ENCODE measurements at regions not wholly inside any gene's neighbourhood (a gene's known extent, or its start where the extent isn't known, plus 50 kb on each side); places are given as distances from the start of the nearest gene placed in this dataset.

GRCh38 chr4:138051157-138051556 lies 191.0 kb downstream of the SLC7A11 start:
- DNase-seq (ENCODE audit: low spot score in 2 of 2): no peak
- Histone ChIP-seq H3K4me1 (peaks cover 8% of the 10 kb centered on the region), H3K36me3 (no peaks in the 10 kb centered on the region), H3K9me3 (no peaks in the 10 kb centered on the region), H3K27ac (no peak overlapping the region), H3K4me3 (no peak overlapping the region), H3K27me3 (no peaks in the 10 kb centered on the region)
- TF ChIP-seq POLR2A (IDR thresholded peaks at IDR 0.05) (no peak), EP300 (IDR thresholded peaks at IDR 0.05) (no peak), POLR2AphosphoS5 (IDR thresholded peaks at IDR 0.05) (no peak), CTCF (IDR thresholded peaks at IDR 0.05) (no peak)
- 17% methylated on average over 3 of the region's 3 CpGs for WGBS

GRCh38 chr4:138050601-138051000 lies 191.5 kb downstream of the SLC7A11 start:
- Histone ChIP-seq H3K27me3 (no peaks in the 10 kb centered on the region), H3K36me3 (no peaks in the 10 kb centered on the region), H3K27ac (no peak overlapping the region), H3K9me3 (no peaks in the 10 kb centered on the region), H3K4me3 (no peak overlapping the region), H3K4me1 (peaks cover 8% of the 10 kb centered on the region)
- 82% methylated on average over 6 of the region's 6 CpGs for WGBS
- no peak for TF ChIP-seq POLR2A (IDR thresholded peaks at IDR 0.05)
- no peak for TF ChIP-seq EP300 (IDR thresholded peaks at IDR 0.05)
- no peak for TF ChIP-seq CTCF (IDR thresholded peaks at IDR 0.05)
- no peak for TF ChIP-seq POLR2AphosphoS5 (IDR thresholded peaks at IDR 0.05)
- DNase-seq (ENCODE audit: low spot score in 2 of 2): no peak

- no peaks in the 10 kb centered on the region for H3K9me3 ChIP-seq
- WGBS: 90% methylated on average over 5 of the region's 5 CpGs
- DNase-seq (ENCODE audit: low spot score in 2 of 2): no peak
- H3K4me1 ChIP-seq: peaks cover 8% of the 10 kb centered on the region
- no peak overlapping the region for H3K27ac ChIP-seq
- TF ChIP-seq EP300 (IDR thresholded peaks at IDR 0.05) (no peak), POLR2A (IDR thresholded peaks at IDR 0.05) (no peak), POLR2AphosphoS5 (IDR thresholded peaks at IDR 0.05) (no peak), CTCF (IDR thresholded peaks at IDR 0.05) (no peak)
- H3K4me3 ChIP-seq: no peak overlapping the region
- no peaks in the 10 kb centered on the region for H3K36me3 ChIP-seq
- H3K27me3 ChIP-seq: no peaks in the 10 kb centered on the region
These were observed 192.8 kb downstream of the SLC7A11 start for GRCh38 chr4:138049355-138049754.

- WGBS: 69% methylated on average over 5 of the region's 5 CpGs
- H3K36me3 ChIP-seq: no peaks in the 10 kb centered on the region
- no peak for TF ChIP-seq CTCF (IDR thresholded peaks at IDR 0.05)
- TF ChIP-seq POLR2AphosphoS5 (IDR thresholded peaks at IDR 0.05): no peak
- no peak for TF ChIP-seq POLR2A (IDR thresholded peaks at IDR 0.05)
- no peak for TF ChIP-seq EP300 (IDR thresholded peaks at IDR 0.05)
- no peaks in the 10 kb centered on the region for H3K9me3 ChIP-seq
- no peak overlapping the region for H3K4me3 ChIP-seq
- no peaks in the 10 kb centered on the region for H3K27me3 ChIP-seq
- no peak overlapping the region for H3K27ac ChIP-seq
- no peak for DNase-seq (ENCODE audit: low spot score in 2 of 2)
- H3K4me1 ChIP-seq: no peaks in the 10 kb centered on the region
These were observed 194.9 kb downstream of the SLC7A11 start for GRCh38 chr4:138047290-138047689.

GRCh38 chr4:138045036-138045435 lies 197.1 kb downstream of the SLC7A11 start:
- H3K4me3 ChIP-seq: no peak overlapping the region
- no peaks in the 10 kb centered on the region for H3K4me1 ChIP-seq
- no peaks in the 10 kb centered on the region for H3K9me3 ChIP-seq
- no peak for TF ChIP-seq CTCF (IDR thresholded peaks at IDR 0.05)
- H3K27ac ChIP-seq: no peak overlapping the region
- H3K27me3 ChIP-seq: no peaks in the 10 kb centered on the region
- no peak for DNase-seq (ENCODE audit: low spot score in 2 of 2)
- H3K36me3 ChIP-seq: no peaks in the 10 kb centered on the region
- 35% methylated on average over 3 of the region's 3 CpGs for WGBS

Measured in suprapubic skin (tissue), 4 donors.